ENCODE measurements at regions not wholly inside any gene's neighbourhood (a gene's known extent, or its start where the extent isn't known, plus 50 kb on each side); places are given as distances from the start of the nearest gene placed in this dataset.
"Not testable (repeated sequence)": the region's sequence is repeated elsewhere in the genome, so short reads cannot be mapped to it uniquely, and the experiment has no call there.

- Histone ChIP-seq H3K27me3 (ENCODE audit: control insufficient read depth, insufficient read depth, low read length) (no peaks in the 10 kb centered on the region), H3K4me1 (ENCODE audit: control insufficient read depth, insufficient read depth, low read length) (no peaks in the 10 kb centered on the region), H3K4me2 (ENCODE audit: low read length) (no peak overlapping the region)
Measured at GRCh38 chr3:20945892-20946291, 759.9 kb upstream of the SGO1 start.

GRCh38 chr3:20935791-20936190 is 749.8 kb upstream of the SGO1 start:
- Histone ChIP-seq H3K4me3 (ENCODE audit: low read length) (no peak overlapping the region), H3K4me1 (ENCODE audit: control insufficient read depth, insufficient read depth, low read length) (no peaks in the 10 kb centered on the region), H3K9me3 (replicated peaks; ENCODE audit: low read length) (no peaks in the 10 kb centered on the region), H3K9ac (ENCODE audit: low read depth, low read length) (no peak overlapping the region), H3K36me3 (ENCODE audit: insufficient read depth, low read length) (no peaks in the 10 kb centered on the region), H3K27me3 (ENCODE audit: control insufficient read depth, insufficient read depth, low read length) (no peaks in the 10 kb centered on the region), H3K4me2 (ENCODE audit: low read length) (no peak overlapping the region)

More at GRCh38 chr3:20945892-20946291, 759.9 kb upstream of the SGO1 start:
- H3K9ac ChIP-seq (ENCODE audit: low read depth, low read length) = no peak overlapping the region
- H3K9me3 ChIP-seq (replicated peaks; ENCODE audit: low read length) = no peaks in the 10 kb centered on the region
- no peak overlapping the region for H3K4me3 ChIP-seq (ENCODE audit: low read length)
- no peaks in the 10 kb centered on the region for H3K36me3 ChIP-seq (ENCODE audit: insufficient read depth, low read length)

- no peaks in the 10 kb centered on the region for H3K36me3 ChIP-seq (ENCODE audit: insufficient read depth, low read length)
- H3K4me1 ChIP-seq (ENCODE audit: control insufficient read depth, insufficient read depth, low read length) = no peaks in the 10 kb centered on the region
- H3K4me2 ChIP-seq (ENCODE audit: low read length) = no peak overlapping the region
- no peak overlapping the region for H3K9ac ChIP-seq (ENCODE audit: low read depth, low read length)
- H3K27me3 ChIP-seq (ENCODE audit: control insufficient read depth, insufficient read depth, low read length) = no peaks in the 10 kb centered on the region
- H3K9me3 ChIP-seq (replicated peaks; ENCODE audit: low read length) = no peaks in the 10 kb centered on the region
- no peak overlapping the region for H3K4me3 ChIP-seq (ENCODE audit: low read length)
Measured at GRCh38 chr3:20931834-20932233, 745.8 kb upstream of the SGO1 start.

- H3K9me3 ChIP-seq (replicated peaks; ENCODE audit: low read length) = no peaks in the 10 kb centered on the region
- no peaks in the 10 kb centered on the region for H3K27me3 ChIP-seq (ENCODE audit: control insufficient read depth, insufficient read depth, low read length)
- no peaks in the 10 kb centered on the region for H3K36me3 ChIP-seq (ENCODE audit: insufficient read depth, low read length)
- no peaks in the 10 kb centered on the region for H3K4me1 ChIP-seq (ENCODE audit: control insufficient read depth, insufficient read depth, low read length)
- H3K9ac ChIP-seq (ENCODE audit: low read depth, low read length) = no peak overlapping the region
- H3K4me3 ChIP-seq (ENCODE audit: low read length) = no peak overlapping the region
- no peak overlapping the region for H3K4me2 ChIP-seq (ENCODE audit: low read length)
Measured at GRCh38 chr3:20930034-20930433, 744.0 kb upstream of the SGO1 start.

GRCh38 chr3:20924646-20925385 is 738.8 kb upstream of the SGO1 start:
- Histone ChIP-seq H3K27me3 (ENCODE audit: control insufficient read depth, insufficient read depth, low read length) (no peaks in the 10 kb centered on the region), H3K4me3 (ENCODE audit: low read length) (no peak overlapping the region), H3K4me2 (ENCODE audit: low read length) (no peak overlapping the region), H3K36me3 (ENCODE audit: insufficient read depth, low read length) (no peaks in the 10 kb centered on the region), H3K9ac (ENCODE audit: low read depth, low read length) (no peak overlapping the region), H3K9me3 (replicated peaks; ENCODE audit: low read length) (no peaks in the 10 kb centered on the region), H3K4me1 (ENCODE audit: control insufficient read depth, insufficient read depth, low read length) (no peaks in the 10 kb centered on the region)

GRCh38 chr3:20921112-20921511 is 735.1 kb upstream of the SGO1 start:
- H3K9ac ChIP-seq (ENCODE audit: low read depth, low read length); H3K27me3 ChIP-seq (ENCODE audit: control insufficient read depth, insufficient read depth, low read length); H3K4me2 ChIP-seq (ENCODE audit: low read length); H3K9me3 ChIP-seq (replicated peaks; ENCODE audit: low read length); H3K36me3 ChIP-seq (ENCODE audit: insufficient read depth, low read length); H3K4me3 ChIP-seq (ENCODE audit: low read length); H3K4me1 ChIP-seq (ENCODE audit: control insufficient read depth, insufficient read depth, low read length): not testable (repeated sequence)

GRCh38 chr3:20916951-20917606 is 731.1 kb upstream of the SGO1 start:
- H3K4me3 ChIP-seq (ENCODE audit: low read length) = no peak overlapping the region
- H3K4me2 ChIP-seq (ENCODE audit: low read length) = no peak overlapping the region
- H3K27me3 ChIP-seq (ENCODE audit: control insufficient read depth, insufficient read depth, low read length) = no peaks in the 10 kb centered on the region
- no peaks in the 10 kb centered on the region for H3K4me1 ChIP-seq (ENCODE audit: control insufficient read depth, insufficient read depth, low read length)
- H3K9ac ChIP-seq (ENCODE audit: low read depth, low read length) = no peak overlapping the region
- no peaks in the 10 kb centered on the region for H3K9me3 ChIP-seq (replicated peaks; ENCODE audit: low read length)
- no peaks in the 10 kb centered on the region for H3K36me3 ChIP-seq (ENCODE audit: insufficient read depth, low read length)

GRCh38 chr3:20914310-20914709 is 728.3 kb upstream of the SGO1 start:
- no peaks in the 10 kb centered on the region for H3K27me3 ChIP-seq (ENCODE audit: control insufficient read depth, insufficient read depth, low read length)
- no peak overlapping the region for H3K9ac ChIP-seq (ENCODE audit: low read depth, low read length)
- no peaks in the 10 kb centered on the region for H3K36me3 ChIP-seq (ENCODE audit: insufficient read depth, low read length)
- no peaks in the 10 kb centered on the region for H3K9me3 ChIP-seq (replicated peaks; ENCODE audit: low read length)
- H3K4me1 ChIP-seq (ENCODE audit: control insufficient read depth, insufficient read depth, low read length) = peaks cover 2% of the 10 kb centered on the region
- H3K4me3 ChIP-seq (ENCODE audit: low read length) = no peak overlapping the region
- no peak overlapping the region for H3K4me2 ChIP-seq (ENCODE audit: low read length)

- Histone ChIP-seq H3K36me3 (ENCODE audit: insufficient read depth, low read length) (no peaks in the 10 kb centered on the region), H3K4me2 (ENCODE audit: low read length) (no peak overlapping the region), H3K4me1 (ENCODE audit: control insufficient read depth, insufficient read depth, low read length) (peaks cover 5% of the 10 kb centered on the region), H3K9ac (ENCODE audit: low read depth, low read length) (no peak overlapping the region), H3K4me3 (ENCODE audit: low read length) (no peak overlapping the region), H3K9me3 (replicated peaks; ENCODE audit: low read length) (no peaks in the 10 kb centered on the region), H3K27me3 (ENCODE audit: control insufficient read depth, insufficient read depth, low read length) (no peaks in the 10 kb centered on the region)
Measured at GRCh38 chr3:20912406-20912805, 726.4 kb upstream of the SGO1 start.

- H3K4me1 ChIP-seq (ENCODE audit: control insufficient read depth, insufficient read depth, low read length) = peaks cover 5% of the 10 kb centered on the region
- H3K36me3 ChIP-seq (ENCODE audit: insufficient read depth, low read length) = no peaks in the 10 kb centered on the region
- H3K4me2 ChIP-seq (ENCODE audit: low read length) = no peak overlapping the region
- no peaks in the 10 kb centered on the region for H3K27me3 ChIP-seq (ENCODE audit: control insufficient read depth, insufficient read depth, low read length)
- no peaks in the 10 kb centered on the region for H3K9me3 ChIP-seq (replicated peaks; ENCODE audit: low read length)
- H3K4me3 ChIP-seq (ENCODE audit: low read length) = no peak overlapping the region
- H3K9ac ChIP-seq (ENCODE audit: low read depth, low read length) = no peak overlapping the region
Measured at GRCh38 chr3:20909511-20909910, 723.5 kb upstream of the SGO1 start.

- Histone ChIP-seq H3K36me3 (ENCODE audit: insufficient read depth, low read length) (no peaks in the 10 kb centered on the region), H3K4me3 (ENCODE audit: low read length) (no peak overlapping the region), H3K27me3 (ENCODE audit: control insufficient read depth, insufficient read depth, low read length) (no peaks in the 10 kb centered on the region), H3K4me2 (ENCODE audit: low read length) (no peak overlapping the region), H3K9ac (ENCODE audit: low read depth, low read length) (no peak overlapping the region), H3K4me1 (ENCODE audit: control insufficient read depth, insufficient read depth, low read length) (peaks cover 5% of the 10 kb centered on the region), H3K9me3 (replicated peaks; ENCODE audit: low read length) (no peaks in the 10 kb centered on the region)
Measured at GRCh38 chr3:20905210-20905805, 719.3 kb upstream of the SGO1 start.

- Histone ChIP-seq H3K4me3 (ENCODE audit: low read length) (no peak overlapping the region), H3K4me1 (ENCODE audit: control insufficient read depth, insufficient read depth, low read length) (peaks cover 5% of the 10 kb centered on the region), H3K4me2 (ENCODE audit: low read length) (no peak overlapping the region), H3K27me3 (ENCODE audit: control insufficient read depth, insufficient read depth, low read length) (no peaks in the 10 kb centered on the region), H3K9me3 (replicated peaks; ENCODE audit: low read length) (no peaks in the 10 kb centered on the region), H3K36me3 (ENCODE audit: insufficient read depth, low read length) (no peaks in the 10 kb centered on the region), H3K9ac (ENCODE audit: low read depth, low read length) (no peak overlapping the region)
Measured at GRCh38 chr3:20904671-20905070, 718.7 kb upstream of the SGO1 start.
